GM19351 (cell line): ENCODE measurements at regions not wholly inside any gene's neighbourhood (a gene's known extent, or its start where the extent isn't known, plus 50 kb on each side); places are given as distances from the start of the nearest gene placed in this dataset.

Source experiments
- ATAC-seq: cut with Tn5 transposase; IDR thresholded peaks from one replicate; pipeline ENCODE4 v1.9.1; 2021; ENCODE audit warnings: mild to moderate bottlenecking, moderate library complexity; ENCODE audit not compliant: unreplicated experiment

DNA sequence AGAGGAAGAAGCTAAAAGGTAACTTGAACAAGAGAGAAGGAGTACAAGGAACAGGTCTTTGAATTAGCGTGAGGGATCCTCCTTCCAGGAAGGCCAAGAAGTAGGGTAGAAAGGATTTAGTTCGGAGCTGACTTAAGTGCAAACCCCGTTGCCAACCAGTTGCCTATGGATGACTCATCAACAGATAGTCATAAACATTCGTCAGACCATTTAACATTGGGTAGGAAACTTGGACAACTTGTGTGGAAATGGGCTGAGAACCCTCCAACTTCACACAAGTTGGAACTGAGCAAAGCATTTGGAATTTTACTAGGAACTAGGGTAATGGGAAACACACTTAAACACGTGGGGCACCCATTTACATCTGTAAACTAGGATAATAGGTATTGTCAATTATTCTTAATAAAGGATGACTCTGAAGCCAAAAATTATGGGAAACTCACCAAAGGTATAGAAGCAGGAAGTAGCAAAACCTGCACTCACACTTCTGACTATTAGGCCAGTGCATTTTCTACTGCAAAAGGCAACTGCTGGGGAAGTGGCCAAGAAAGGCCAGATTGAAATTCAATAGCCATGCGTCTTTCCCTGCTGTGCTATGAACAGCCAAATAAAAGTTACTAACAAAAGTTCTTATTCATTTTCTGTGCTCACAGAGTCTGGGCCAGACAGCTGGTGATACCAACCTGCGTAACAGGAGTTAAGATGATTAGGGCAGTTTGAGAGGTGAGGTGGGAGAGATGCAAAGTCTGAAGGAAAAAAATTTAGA, 174.5 kb upstream of the TMC3 start:
- ATAC-seq: no peak

DNA sequence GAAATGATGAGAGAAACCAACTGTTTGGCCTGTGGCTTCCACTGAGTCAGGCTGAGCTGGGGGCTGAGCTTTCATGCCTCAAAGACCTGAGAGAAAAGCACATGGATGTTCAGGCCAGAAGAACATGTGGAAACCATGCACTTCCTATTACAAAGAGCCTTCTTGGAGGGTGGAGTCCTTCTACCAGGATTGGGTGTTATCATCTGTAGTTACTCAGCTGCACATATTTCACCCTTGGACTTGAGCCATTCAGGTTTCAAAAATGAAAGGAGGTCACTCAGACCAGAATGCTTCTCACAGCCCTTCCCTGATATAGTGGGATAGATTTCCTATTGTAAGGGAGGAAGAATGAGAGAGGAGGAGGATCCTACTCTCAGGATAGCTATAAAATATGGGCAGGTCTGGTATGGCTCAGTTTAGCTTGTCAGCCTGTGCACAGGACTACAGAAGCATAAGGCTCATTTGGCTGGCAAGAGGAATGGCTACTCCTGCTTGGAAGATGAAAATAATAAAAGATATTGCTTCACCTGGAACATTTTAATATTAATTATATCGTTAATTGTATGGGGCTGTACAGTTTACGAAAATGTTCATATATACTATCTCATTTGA, 173.6 kb upstream of the TMC3 start:
- ATAC-seq: no peak

DNA sequence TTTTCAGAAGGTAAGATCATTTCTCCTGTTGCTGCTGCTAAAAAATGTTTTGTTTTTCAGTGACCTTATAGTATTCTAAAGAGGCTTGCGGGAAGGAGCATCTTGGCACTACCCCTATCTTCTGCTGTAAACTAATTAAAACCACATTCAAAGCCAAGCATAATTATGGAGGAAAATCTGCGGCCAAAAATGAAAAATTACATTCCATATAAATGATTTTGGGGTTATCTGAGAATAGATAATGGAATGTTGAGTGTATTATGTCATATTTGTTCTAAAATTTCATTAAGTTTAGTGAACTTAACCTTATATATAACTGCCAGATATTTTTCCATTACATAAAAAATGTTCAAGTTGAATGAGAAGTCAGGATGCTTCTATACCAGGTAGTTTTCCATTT, 170.4 kb upstream of the TMC3 start:
- no peak for ATAC-seq

DNA sequence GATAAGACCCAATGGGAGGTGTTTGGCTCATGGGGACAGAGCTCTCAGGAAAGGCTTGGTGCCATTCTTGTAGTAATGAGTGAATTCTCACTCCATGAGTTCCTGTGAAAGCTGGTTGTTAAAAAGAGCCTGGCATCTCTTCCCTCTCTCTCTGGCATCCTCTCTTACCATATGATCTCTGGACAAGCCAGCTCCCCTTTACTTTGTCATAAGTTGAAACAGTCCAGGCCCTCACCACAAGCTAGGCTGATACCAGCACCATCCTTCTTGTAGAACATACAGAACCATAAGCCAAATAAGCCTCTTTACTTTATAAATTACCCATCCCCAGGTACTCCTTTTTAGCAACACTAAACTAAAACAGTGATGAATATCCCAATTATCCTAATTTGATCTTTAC, 166.9 kb upstream of the TMC3 start:
- no peak for ATAC-seq

DNA sequence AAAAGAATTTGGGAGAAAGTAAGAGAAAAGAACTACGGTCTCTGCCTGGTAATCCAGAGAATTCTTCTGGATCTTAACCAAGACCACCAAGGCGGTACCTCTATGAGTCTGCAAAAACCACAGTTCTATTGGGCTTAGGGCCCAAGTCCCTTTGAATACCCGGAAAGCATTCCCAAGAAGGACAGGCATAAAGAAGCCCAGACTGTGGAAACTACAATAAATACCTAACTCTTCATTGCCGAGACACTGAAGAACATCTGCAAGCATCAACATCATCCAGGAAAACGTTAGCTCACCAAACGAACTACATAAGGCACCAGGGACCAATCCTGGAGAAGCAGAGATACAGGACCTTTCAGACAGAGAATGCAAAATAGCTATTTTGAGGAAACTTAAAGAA, 162.3 kb upstream of the TMC3 start:
- no peak for ATAC-seq

DNA sequence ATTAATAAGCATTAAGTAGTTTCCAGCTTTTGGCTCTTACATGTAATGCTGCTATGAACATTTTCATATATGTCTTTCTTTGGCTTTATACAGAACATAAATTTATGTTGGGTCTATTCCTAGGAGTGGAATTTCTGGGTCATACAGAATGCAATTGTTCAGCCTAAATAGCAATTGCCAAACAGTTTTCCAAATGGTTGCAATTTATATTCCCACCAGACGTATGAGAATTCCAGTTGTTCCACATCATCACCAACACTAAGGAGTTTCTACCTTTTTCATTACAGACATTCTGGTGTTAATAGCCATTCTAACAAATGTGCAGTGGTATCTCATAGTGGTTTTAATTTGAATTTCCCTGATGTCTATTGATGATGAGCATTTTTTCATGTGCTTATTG, 160.1 kb upstream of the TMC3 start:
- ATAC-seq: no peak

DNA sequence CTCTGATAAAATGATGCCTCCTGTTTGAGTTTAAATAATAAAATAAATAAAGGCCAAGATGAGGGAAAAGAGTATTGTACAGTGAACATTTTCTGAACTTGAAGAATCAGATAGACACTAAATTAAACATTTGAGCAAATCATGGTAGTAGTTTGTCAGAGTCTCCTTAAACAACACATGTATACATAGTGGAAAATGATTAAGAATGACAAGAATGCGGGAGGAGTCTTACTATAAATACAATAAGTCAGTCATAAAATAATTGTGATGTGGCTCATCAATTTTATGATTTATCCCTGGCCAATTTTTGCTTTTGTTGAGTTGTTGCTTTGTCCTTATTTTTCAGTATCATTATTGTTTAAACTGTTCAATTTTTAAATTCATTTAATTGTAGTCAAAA, 158.0 kb upstream of the TMC3 start:
- ATAC-seq: no peak

DNA sequence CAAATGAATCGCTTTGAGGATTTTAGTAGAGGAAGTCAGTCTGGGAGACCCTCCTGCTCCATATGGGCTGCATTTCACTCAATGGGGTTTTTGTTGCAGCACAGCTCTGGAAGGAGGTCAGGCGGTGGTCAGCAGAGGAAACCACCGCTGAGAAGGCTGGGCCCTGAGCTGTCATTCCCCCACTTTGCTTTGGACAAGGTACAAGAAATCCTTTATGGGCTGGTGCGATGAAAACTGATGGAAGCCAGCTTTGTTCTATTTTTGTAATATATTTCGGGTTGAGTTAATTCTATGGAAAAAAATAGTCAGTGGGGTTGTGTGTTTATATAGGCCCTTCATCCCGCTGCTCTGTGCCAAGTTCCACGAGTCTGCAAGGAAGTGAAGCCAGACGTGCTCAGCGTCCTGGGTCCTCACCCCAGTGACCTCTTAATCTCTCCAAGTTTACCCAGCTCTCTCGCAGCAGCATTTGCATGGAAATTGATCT, 157.1 kb upstream of the TMC3 start:
- no peak for ATAC-seq

DNA sequence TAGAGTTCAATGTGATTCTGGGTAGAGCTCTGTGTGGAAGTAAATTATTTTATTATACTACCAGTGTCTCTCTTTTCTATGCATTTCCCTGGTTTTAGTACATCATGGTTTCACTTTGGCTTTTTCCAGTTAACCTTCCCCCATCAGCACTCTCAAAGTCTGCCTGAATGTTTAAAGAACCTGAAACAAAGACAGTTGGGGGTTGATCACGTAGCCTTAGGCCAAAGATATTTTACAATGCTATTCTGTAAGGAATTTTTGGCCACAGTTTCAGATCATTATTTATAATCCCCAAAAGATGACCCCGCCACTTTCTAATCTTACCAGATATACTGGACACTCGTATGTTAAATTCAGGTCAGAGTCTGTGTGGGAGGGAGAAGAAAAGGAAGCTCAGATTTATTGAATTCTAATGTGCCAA, 156.3 kb upstream of the TMC3 start:
- ATAC-seq: no peak

DNA sequence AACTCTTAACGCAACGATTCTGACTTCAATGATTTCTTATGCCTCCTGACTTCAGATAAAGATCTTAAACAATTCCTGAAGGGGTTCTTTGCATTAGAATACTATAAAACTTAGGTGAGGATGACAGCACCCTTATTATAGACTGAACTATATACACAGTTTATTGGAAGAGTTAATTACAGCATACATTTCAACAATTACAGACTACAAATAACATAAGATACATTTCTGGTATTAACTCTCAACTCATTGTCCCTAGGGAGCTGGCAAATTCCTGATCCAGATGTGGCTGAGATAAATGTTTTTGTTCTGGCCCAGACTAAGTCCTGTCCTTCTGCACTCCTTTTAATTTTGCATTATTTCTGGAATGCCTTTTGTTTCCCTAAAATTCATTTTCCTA, 155.5 kb upstream of the TMC3 start:
- no peak for ATAC-seq

DNA sequence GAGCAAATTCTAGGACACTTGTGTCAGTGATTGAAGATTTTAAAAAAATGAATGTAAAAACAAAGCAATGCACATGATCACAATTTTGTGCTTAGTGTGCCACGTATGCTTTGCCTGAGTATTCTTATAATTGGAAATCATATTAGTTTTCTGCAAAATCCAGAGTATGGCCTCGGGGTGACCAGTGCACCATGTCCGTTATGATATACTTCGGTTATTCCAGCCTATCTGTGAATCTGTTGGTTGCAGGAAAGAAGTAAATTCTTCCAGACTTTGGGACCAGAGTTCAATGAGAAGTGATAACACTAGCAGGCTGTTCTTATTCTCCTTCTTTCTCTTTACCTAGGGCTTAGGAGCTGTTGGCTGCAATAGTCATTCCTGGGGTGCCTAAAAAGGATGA, 152.0 kb upstream of the TMC3 start:
- ATAC-seq: no peak

DNA sequence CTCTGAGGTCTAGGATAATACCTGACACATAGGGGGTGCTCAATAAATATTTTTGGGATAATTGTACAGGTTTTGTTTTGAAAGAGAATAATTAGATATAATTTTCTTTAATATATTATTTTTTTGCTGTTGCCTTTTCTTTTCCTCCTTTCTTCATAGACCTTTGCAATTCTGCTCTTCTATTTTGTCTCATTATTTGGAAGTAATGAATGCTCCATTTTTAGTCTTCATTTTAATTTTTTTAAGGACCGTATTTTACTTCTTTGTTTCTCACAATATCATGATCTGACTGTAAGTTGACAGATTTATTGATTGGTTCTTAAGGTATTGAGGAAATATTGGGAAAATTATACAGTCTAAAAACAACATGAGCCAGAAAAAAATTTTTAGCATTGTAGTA, 150.5 kb upstream of the TMC3 start:
- no peak for ATAC-seq

DNA sequence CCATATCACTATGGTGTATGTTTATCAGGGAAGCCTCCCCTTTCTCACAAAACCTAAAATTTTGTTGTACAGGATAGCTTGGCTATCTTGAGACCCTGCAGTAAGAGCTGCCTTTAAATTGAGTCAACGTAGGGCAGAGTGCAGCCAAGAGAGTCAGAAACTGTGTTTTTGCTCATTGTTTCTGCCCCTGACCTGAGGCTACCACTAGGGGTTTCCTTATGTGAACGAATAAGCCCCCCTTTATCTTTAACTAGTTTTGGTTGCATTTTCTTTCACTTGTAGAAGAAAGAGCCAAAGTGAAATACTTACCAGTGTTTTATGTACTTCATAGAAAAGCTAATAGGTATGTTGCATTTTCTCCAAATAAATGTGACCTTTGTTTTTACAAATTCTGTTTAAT, 149.9 kb upstream of the TMC3 start:
- ATAC-seq: no peak

DNA sequence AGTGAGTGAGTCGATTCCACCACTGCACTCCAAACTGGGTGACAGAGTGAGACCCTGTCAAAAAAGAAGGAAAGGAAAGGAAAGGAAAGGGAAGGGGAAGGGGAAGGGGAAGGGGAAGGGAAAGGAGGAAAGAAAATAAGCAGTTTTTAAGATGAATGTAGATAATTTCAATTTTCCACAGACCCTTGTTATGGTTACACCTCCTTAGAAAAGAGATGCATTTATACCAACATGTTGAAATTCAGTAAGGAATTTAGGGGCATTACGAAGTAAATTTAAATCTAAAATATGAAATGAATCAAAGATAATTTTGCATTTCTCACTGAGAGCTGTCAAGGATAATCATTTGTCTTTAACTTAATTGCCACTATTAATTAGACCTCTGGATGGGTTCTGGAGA, 146.5 kb upstream of the TMC3 start:
- no peak for ATAC-seq

DNA sequence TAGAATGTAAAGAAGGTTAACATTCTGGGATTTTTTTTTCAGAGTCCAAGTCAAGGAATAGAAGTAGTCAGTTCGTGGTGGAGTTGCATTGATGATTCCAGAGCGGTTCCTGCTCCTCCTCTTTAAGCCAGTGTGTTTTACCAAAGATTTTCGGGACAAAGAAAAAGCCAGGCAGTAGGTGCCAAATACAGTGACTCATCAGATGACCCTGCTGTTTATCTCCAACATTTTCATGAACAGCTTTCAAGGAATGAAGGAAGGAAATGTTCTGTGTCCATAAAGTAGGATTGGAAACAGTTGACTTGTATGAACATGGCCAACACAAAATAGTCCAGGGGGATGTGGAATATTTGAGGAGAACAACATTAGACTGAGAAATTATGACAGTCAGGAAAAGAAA, 142.4 kb upstream of the TMC3 start:
- ATAC-seq: no peak

DNA sequence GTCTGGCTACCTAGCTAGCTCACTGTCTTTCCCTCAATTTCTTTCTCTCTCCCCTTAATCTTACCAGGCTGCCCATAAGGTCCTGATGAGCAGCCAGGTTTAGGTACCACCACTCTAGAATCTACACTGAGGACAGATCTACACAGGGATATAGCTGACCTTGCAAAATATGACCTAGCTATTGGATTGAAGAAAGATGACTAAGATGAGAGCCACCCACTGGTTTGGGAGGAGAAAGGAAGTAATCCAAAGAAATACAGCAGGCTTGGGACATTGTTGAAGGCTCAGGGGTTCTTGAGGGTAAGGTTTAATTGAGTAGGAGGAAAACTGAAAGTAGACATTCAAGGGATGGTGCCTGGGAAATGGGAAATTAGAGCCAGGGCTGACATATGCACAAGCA, 142.0 kb upstream of the TMC3 start:
- no peak for ATAC-seq

DNA sequence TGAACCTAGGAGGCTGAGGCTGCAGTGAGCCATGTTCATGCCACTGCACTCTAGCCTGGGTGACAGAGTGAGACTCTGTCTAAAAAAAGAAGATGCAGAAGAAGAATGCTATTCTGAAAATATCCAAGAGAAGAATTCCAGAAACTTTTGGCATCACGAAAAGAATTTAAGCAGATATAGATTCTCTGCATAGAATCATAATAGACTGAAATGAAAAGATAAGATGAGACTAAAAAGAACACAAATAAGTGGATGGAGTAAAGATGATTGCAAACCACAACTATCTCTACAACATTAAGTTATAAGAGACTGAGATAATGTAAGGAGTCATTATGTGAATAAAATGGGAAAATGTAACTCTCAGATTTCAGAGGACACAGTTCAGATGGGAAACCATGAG, 140.7 kb upstream of the TMC3 start:
- ATAC-seq: no peak

DNA sequence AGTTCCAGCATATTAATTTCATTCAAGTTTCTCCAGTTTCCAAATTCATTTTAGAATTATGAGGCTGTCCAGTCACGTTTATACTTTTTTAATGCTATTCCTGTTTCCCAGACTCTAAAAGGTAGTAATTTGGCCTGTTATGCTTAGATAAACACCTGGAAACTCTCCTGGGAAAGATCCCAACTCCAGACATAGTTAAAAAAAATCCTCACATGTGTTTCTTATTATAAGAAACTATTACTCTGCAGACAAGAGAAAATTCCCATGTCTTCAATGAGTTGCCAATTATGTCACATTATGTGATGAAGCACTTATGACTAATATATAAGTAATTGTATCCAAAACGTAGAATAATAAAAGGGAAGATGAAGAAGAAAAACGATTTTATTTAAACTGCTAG, 137.1 kb upstream of the TMC3 start:
- ATAC-seq: no peak

DNA sequence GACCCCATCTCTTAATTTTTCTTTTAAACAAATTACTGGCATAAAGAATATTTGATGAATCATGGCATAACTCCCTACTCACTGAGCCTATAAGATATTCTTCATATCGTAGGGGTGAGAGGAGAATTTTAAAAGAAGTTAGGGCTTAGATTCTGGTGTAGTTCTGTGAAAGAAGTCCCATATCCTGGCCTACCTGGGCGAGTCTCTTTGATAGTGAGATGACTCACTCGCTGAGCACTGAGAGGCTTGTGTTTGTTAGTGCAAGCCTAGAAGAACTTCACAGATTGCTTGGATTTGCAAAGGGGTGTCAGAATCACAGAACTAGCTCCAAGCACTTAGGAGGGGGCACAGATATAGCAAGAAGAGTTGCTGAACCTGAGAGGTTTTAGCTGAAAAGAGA, 133.8 kb upstream of the TMC3 start:
- ATAC-seq: no peak

DNA sequence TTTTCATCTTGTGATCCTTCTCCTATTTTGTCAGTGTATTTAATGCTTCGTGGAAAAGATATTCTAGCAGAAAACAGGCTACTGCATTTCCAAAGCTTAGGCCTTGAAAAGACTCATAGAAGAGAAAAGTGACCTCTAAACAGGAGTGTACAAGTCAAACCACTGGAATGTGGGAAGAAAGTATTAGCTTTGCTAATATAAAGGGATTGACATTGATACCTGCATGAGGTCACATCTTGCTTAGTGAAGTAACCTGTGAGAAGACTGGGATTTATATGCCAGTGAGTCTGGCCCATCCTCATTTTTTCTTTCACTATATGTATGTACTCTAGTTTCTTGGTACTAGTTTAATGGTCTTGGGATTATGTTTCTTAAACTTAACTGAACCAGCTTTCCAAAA, 132.9 kb upstream of the TMC3 start:
- no peak for ATAC-seq

DNA sequence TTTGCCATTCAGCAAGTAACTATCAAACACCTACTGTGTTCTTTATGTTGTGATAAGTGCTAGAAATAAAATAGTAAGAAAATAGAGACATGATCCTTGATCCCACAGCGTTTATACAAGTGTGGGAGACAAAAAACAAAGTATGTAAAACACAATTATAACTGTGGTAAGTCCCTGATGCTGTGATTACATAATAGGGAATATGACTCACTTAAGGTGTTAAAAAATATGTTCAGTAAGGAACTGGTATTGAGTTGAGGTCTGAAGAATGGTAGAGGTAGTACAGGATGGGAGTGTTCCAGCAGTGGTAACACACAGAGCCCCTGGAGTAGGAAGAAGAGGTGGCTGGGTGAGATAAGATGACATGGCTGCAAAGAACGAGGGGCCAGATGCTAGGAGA, 132.1 kb upstream of the TMC3 start:
- no peak for ATAC-seq

DNA sequence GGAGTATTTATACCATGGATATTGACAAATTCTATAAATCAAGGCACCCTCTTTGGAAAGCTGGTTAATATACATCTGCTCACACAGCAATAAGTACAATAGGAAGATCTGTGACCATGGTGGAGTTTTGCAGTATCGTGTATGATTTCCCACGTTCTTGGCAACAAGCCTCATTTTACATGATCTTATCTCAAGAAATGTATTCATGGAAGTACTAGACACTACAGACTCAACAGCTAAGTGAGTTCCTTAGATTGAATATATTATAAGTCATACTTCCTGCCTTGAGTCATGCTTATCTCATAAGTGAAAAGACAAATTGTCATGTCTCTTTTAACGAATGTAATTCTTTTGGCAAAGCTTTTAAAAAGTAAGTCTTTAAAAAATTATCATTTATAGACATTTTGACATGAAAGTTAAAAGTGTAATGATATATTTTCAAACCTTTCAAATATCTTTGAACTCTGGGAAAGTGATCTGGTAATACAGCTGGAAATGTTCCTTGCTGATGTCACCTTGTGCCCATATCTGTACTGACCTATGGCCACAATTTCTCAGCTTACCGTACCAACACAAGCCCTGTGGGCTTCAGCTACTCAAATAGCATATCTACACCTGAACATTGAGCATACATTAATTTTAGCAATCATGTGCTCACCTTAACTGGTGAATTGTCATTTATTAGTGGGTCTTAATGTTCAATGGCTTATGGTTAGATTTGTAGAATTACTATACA, 130.3 kb upstream of the TMC3 start:
- ATAC-seq: no peak
